SK-N-MC (cell line): ENCODE measurements at regions not wholly inside any gene's neighbourhood (a gene's known extent, or its start where the extent isn't known, plus 50 kb on each side); places are given as distances from the start of the nearest gene placed in this dataset.
"Not testable (repeated sequence)": the region's sequence is repeated elsewhere in the genome, so short reads cannot be mapped to it uniquely, and the experiment has no call there.

Experiments used
- EZH2 ChIP-seq: fragments of 200-600 bp; sonication (generic); IDR thresholded peaks from one replicate; pipeline ENCODE4 v1.6.1; 2017; ENCODE audit warnings: antibody characterized with exemption
- FOXP2 ChIP-seq: optimal IDR thresholded peaks from 2 replicates; pipeline ENCODE3; 2011; ENCODE audit warnings: mild to moderate bottlenecking, moderate library complexity; ENCODE audit not compliant: insufficient read depth; ENCODE audit errors: extremely low read length, control extremely low read depth
- POLR2AphosphoS5 ChIP-seq: IDR thresholded peaks from 2 replicates; pipeline ENCODE4 v1.6.1; 2012; ENCODE audit warnings: mild to moderate bottlenecking, low read depth, low read length, borderline replicate concordance

DNA sequence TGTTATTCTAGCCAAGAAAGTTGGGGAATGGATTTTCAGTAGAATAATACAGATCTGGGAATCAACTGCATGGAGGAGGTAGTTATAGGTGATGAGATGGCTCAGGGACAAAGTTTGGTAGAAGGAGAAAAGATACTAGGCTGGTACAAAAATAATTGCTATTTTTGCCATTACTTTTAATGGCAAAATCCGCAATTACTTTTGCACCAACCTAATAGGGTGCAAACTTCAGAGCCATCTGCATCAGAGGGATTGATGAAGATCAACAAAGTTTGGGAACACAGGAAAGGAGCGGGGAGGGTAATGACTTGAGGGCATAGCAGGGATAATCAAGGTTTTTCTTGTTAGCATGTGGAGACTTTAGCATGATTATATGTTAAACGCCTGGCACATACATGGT lies 178.7 kb upstream of the ROPN1B start:
- TF ChIP-seq POLR2AphosphoS5, EZH2, FOXP2: not testable (repeated sequence)
